KG1 (cell line): ENCODE measurements at regions not wholly inside any gene's neighbourhood (a gene's known extent, or its start where the extent isn't known, plus 50 kb on each side); places are given as distances from the start of the nearest gene placed in this dataset.

Experiments used
- DNase-seq: peaks from one replicate; lab custom pipeline; 2025; lab: John Stamatoyannopoulos, UW

GRCh38 chr9:26394025-26394424 is 498.6 kb downstream of the CAAP1 start:
- DNase-seq: no peak

DNA sequence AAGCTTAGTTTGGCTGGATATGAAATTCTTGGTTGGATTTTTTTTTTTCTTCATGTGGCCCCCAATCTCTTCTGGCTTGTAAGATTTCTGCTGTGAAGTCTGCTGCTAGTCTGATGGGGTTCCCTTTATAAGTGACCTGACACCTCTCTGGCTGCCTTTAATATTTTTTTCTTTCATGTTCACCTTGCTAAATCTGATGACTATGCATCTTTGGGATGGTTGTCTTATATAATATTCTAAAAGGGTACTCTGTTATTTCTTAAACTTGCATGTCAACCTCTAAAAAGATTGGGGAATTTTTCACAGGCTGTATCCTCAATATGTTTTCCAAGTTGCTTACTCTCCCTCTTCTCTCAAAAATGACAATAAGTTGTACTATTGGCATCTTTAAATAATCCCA is 500.0 kb downstream of the CAAP1 start:
- DNase-seq: no peak

- DNase-seq: no peak
These were observed 501.6 kb downstream of the CAAP1 start for GRCh38 chr9:26391036-26391435.

- DNase-seq: no peak
These were observed 517.2 kb downstream of the CAAP1 start for GRCh38 chr9:26375448-26375847.

DNA sequence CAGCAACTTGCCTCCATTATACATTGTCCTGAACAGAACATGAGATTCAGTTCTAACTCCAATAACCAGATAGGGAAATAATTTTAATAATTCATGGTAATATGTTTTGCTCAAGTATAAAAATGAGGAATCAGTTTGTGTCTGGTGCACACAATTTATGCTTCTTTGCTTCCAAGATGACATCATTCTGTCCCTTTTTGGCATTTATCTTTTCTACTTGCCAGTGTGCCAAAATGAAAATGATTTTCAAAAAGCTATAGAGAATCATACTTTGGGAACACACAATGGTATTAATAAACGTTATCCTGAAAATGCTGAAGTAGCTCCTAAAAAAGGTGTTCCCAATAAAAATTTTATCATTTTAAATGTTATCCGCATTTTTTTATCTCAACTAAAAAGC is 519.0 kb downstream of the CAAP1 start:
- DNase-seq: no peak

- DNase-seq: no peak
These were observed 521.4 kb downstream of the CAAP1 start for GRCh38 chr9:26371236-26371635.

DNA sequence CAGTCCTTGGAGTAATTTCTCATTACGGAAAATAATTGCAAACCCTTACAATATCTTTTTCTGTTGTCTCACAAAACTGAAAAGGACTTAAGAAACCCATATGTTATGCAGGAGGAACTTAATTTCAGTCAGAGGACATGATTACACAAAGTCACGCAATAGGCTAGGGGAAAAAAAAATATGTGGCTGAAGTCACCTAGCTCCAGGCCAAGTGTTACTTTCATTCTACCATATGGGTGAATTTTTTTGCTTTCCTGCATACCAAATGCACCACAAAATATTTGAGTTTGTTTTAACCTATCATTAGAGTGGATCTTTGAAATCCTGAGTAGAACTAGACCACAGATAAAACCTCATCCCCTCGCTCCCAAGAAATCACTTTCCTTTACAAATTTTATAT is 523.5 kb downstream of the CAAP1 start:
- DNase-seq: no peak

DNA sequence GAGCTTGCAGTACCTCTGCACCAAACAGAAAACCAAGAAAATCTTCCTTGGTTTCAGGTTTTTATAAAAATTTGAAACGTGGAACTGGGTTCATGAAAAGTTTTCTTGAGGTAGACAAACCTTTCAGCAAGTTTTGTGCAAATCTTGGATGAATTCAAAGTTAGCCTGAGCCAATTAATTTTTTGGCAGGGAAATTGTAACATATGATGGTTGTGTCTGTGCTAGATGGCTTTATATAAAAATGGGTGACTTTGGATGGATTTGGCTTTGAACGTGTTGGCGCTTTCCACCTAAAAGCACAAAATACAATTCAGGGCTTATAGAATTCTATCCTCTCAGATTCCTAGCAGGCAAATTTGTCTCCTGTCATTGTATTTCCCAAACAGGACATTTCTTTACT is 524.4 kb downstream of the CAAP1 start:
- DNase-seq: no peak

DNA sequence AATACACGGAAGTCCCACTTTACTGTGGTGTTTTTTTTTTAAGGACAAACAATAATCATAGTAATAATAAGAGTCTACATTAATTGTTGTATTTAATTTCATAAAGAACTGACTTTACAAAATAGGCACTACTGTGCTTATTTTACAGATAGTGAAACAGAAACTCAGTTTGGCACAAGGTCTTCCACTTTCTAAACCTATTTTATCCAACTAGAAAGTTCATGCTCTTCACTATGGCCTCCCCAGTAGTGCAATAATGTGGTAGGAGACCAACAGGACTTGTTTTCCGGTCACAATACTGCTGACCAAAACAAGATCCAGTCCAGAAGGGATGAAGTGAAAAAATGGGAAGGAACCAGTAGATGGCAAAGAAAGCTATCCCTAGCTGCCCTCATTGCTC is 531.6 kb downstream of the CAAP1 start:
- no peak for DNase-seq

DNA sequence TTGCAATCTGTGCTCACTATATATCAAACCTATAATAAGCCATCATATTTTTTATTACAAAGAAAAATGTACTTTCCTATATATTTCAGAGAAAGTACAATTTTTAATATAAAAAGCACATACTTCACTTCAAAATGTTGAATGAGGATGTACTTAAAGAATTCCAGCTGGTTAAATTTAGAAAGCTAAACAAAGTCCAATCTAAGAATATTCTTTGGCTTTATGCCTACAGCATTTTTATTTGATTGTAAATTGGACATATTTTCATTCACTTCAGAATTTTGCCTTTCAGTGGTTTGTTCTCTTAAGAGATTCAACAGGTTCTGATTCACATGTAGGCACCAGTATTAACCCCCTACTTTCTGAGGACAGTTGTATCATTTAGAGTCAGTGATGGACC is 533.8 kb downstream of the CAAP1 start:
- DNase-seq: no peak

GRCh38 chr9:26357803-26358344 is 534.7 kb downstream of the CAAP1 start:
- DNase-seq: no peak

DNA sequence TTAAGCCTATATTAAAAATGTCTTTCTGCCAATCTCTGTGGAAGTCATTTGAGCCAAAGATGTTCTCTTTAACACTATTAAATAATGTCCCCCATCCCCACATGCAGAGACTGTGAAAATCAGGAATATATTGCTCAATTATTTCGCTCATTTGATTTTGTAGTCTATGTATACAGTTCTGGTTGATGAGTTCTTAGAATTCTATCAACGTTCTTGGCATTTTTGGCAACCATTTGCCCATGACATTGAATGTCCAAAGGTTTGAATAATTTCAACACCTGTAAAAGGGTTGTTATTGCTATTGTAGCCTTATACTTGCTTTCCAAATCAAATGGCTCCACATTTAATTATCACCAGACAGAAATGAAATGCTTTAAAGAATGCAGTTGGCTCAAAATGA is 536.1 kb downstream of the CAAP1 start:
- DNase-seq: no peak

DNA sequence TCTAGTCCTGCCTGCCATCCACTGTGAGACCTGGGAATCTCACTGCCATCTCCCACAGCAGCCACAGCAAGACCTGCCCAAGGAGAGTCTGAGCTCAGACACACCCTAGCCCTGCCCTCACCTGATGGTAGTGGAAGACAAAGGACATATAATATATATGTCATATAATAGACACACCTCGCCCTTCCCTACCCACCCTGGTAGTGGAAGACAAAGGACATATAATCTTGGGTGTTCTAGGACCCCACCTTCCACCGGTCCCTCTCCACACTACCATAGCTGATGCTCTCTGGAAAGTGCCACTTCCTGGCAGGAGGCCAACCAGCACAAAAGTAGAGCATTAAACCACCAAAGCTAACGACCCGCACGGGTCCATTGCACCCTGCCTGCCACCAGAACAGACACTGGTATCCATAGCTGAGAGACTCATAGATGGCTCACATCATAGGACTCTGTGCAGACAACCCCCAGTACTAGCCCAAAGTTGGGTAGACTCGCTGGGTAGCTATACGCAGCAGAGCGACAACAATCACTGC is 545.6 kb downstream of the CAAP1 start:
- DNase-seq: no peak

DNA sequence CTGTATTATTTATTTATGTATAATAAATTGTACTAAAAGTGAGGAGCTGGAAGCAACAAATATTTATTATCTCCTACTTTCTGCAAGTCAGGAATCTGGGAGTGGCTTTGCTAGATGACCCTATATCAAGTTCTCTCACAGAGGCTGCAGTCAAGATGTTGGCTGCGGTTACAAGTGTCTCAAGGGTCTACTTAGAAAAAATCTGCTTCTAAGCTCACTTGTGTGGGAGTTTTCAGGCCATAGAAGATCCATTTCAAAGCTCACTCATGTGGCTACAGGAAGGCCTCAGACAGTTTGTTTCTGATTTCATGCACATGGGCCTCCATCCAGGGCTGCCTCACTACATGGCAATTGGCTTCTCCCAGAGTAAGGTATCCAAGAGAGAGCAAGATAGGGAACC is 551.1 kb downstream of the CAAP1 start:
- DNase-seq: no peak

DNA sequence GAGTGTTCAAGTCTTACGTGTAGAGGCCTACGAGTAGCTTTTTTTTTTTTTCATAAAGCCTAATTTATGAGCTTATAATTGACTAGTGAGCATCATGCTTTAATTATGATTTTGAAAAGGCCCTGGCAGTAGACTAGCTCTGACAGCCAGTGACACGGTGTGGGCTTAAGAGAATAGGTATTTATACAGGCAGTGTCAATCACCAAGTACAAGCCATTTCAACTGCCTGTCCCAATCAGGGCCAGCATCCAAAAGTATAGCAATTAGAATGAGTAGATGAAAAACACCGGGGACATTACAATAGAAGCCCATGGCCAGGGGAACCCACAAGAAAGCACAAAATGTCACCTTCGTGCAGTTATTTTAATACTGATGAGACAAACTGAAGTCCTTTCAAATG is 552.8 kb downstream of the CAAP1 start:
- no peak for DNase-seq

DNA sequence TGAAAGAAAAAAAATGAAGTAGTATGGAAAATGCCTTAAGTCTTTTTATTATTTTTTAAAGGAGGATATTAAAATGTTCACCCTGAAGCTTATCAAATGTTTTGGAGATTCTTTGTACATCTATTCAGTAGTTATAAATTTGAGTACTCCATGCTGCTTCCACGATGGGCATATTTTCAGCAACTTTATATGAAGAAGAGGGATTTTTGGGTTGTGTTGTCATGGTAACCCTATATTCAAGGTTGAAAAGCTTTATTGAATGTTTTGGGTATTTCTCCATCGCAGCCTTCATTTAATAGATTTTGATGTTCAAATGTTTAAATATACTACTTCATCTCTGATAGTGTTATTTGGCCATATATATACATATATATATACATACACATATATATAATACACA is 557.5 kb downstream of the CAAP1 start:
- DNase-seq: no peak

DNA sequence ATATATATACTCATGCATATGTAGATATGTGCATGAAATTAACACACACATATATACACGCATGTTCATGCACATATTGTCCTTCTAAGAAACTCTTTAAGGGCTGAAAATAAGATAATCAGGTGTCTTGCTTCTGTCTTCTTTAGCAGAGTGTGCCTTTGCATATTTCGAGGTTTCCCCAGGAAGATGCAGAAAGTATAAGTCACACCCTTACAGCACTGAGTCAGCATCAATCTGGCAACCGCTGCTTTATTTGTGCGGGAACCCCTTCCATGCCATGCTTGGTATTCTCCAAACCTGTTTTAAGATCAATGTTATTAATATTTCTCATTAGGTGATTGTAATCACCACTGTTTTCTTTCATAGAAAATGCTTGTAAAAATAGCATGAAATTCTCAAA is 557.9 kb downstream of the CAAP1 start:
- no peak for DNase-seq

- no peak for DNase-seq
These were observed 561.4 kb downstream of the CAAP1 start for GRCh38 chr9:26331223-26331622.

DNA sequence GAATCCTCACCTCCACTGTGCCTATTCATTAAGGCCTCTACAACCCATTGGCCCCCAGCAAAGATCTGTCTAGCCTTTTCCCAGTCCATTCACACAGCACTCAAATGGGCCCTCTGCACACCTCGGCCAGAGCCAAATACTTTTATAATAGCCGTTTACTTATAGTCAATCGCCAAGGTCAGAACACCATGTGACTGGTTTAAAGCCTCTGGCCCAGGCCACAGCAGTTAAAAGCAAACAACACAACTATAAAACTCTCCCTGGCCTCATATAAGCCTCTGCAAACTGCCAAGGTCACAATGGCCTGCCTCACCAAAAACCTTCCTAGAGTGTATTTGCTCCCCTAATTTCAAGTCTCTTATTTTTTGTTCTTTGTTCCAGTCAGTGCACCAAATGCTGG is 562.6 kb downstream of the CAAP1 start:
- no peak for DNase-seq

- DNase-seq: peak; percentile 39
These were observed 566.0 kb downstream of the CAAP1 start for GRCh38 chr9:26326563-26326962.

DNA sequence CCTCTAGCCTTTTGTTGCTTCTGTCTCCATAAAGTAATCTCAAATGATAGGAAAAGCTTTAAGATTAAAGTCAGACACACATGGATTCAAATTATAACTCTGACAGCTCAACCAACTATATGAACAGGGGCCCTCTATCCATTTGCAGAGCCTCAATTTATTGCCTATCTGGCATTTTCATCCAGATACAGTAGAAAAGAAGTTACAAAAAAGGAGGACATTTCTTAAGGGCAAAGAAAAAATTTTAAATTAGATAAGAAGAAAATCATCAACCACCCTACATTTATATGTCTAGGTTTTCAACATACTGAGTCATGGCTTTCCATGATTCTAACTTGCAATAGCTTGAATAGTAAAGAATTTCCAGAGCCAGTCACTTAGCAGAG is 567.2 kb downstream of the CAAP1 start:
- no peak for DNase-seq

DNA sequence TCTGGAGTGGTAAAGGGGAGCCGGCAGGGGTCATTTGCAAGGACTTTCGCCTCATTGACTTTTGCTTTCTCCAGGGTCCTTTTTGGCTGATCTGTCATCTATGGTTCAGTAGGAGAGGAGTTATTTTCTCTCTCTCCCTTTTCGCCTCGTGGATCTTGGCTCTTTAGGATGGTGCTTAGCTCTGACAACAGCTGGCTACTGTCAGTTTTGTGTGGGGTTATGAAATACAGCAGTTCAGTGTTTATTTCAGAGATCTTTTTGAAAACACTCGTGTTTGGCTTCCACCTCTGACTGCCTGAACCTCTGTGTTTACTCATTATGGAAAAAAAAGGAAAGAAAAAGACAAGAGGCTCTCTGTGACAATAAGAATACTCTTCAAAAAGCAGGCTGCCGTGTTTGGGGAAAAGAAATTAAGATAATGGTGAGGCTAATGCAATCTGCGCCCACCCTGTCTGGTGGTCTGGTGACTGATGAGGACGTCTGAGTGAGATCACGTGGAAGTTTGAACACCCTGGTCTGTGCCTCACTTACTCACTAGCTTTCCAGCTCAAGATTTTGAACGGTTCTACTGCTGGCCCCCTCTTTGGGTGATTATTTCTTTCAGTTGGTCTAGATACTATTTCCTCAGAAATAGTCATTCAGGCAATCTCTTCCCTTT is 567.7 kb downstream of the CAAP1 start:
- DNase-seq: no peak

DNA sequence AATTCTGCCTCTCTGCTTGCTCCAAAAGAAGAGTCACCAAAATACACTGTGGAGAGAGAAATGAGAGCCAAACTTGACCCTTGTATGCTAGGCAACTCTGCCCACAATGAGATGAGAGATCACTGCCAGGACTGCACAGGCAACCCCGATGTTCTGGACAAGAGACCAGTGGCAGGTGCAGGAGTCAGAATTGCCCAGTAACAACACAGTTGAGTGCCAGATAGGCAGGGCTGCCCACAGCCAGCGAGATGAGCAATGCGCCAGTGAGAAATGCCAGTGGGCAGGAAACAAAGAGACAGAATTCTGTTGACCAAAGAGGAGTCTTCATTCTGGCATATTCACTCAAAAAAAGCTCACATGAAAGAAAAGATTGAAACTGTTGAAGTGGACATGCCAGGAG is 570.7 kb downstream of the CAAP1 start:
- no peak for DNase-seq

- no peak for DNase-seq
These were observed 572.7 kb downstream of the CAAP1 start for GRCh38 chr9:26319859-26320258.
